Upper lobe of left lung (tissue), 6 donors: ENCODE measurements at regions not wholly inside any gene's neighbourhood (a gene's known extent, or its start where the extent isn't known, plus 50 kb on each side); places are given as distances from the start of the nearest gene placed in this dataset.

Experiments
- ATAC-seq, 2 donors: fragments of 200-7000 bp; cut with Tn5 transposase; one replicate each; pipeline ENCODE4 v1.9.1; 2022; ENCODE audit warnings: mild to moderate bottlenecking in 2 of 2, moderate library complexity in 2 of 2; ENCODE audit not compliant: low FRiP score in 2 of 2
- DNase-seq, 2 donors: peaks; one replicate each; pipeline ENCODE4 v3.0.0-alpha.2; 2019 to 2020
- H3K27ac ChIP-seq, 4 donors: fragments of 200-600 bp; sonication (generic); one replicate each; pipeline ENCODE4 v1.5.1; 2016 to 2019
- H3K27me3 ChIP-seq, 4 donors: fragments of 200-600 bp; sonication (generic); one replicate each; pipeline ENCODE4 v1.5.1; 2017 to 2019
- H3K36me3 ChIP-seq, 4 donors: fragments of 200-600 bp; sonication (generic); one replicate each; pipeline ENCODE4 v1.5.1; 2016 to 2019
- H3K4me1 ChIP-seq, 4 donors: fragments of 200-600 bp; sonication (generic); one replicate each; pipeline ENCODE4 v1.5.1; 2018 to 2019
- H3K4me3 ChIP-seq, 4 donors: fragments of 200-600 bp; sonication (generic); one replicate each; pipeline ENCODE4 v1.5.1; 2017 to 2019; ENCODE audit warnings: mild to moderate bottlenecking in 2 of 4, moderate library complexity in 1 of 4
- H3K9me3 ChIP-seq, 4 donors: fragments of 200-600 bp; sonication (generic); one replicate each; pipeline ENCODE4 v1.5.1; 2018 to 2019
- CTCF ChIP-seq, 6 experiments: fragments of 450-650 bp in 4 of 6; fragments of 200-600 bp in 2 of 6; sonication (generic) in 2 of 6; IDR thresholded peaks; one replicate each; pipeline ENCODE4 v1.5.1; 2016 to 2019; ENCODE audit warnings: antibody characterized with exemption in 6 of 6
- EP300 ChIP-seq, 4 donors: sonication (generic); formaldehyde crosslinking; IDR thresholded peaks; one replicate each; pipeline ENCODE4 v1.5.1; 2017; ENCODE audit warnings: antibody characterized with exemption in 4 of 4, control low read depth in 2 of 4
- POLR2A ChIP-seq, 4 donors: fragments of 450-650 bp; IDR thresholded peaks; one replicate each; pipeline ENCODE4 v1.5.1; 2016 to 2017; ENCODE audit warnings: antibody characterized with exemption in 4 of 4, mild to moderate bottlenecking in 2 of 4
- POLR2AphosphoS5 ChIP-seq, 2 donors: sonication (generic); formaldehyde crosslinking; IDR thresholded peaks; one replicate each; pipeline ENCODE4 v1.5.1; 2017; ENCODE audit warnings: antibody characterized with exemption in 2 of 2
- WGBS, 2 donors: methylation state at CpG; one replicate each; pipeline ENCODE4 v1.1.5; 2017 to 2018; 5-methylcytosine and 5-hydroxymethylcytosine counted together
- donor health status: DM: no; HTN: no; CAD: no; lungs with moderate emphysema.
- donor health status: DM: no; HTN: yes; CAD: no; lungs with severe emphysema.

GRCh38 chr7:159247910-159248309 is 103.2 kb upstream of the VIPR2 start:
- WGBS, 2 donors: 72 to 88% methylated on average over 2 of the region's 2 CpGs
- Histone ChIP-seq H3K27me3 (no peaks in the 10 kb centered on the region), H3K4me3 (no peak overlapping the region), H3K4me1 (no peaks in the 10 kb centered on the region), H3K9me3 (no peaks in the 10 kb centered on the region), H3K27ac (no peak overlapping the region), H3K36me3 (no peaks in the 10 kb centered on the region)
- no peak for TF ChIP-seq EP300 (IDR thresholded peaks at IDR 0.05)
- no peak for TF ChIP-seq CTCF (IDR thresholded peaks at IDR 0.05)
- DNase-seq: no peak
- ATAC-seq: no peak

GRCh38 chr7:159246702-159247480 is 102.2 kb upstream of the VIPR2 start:
- ATAC-seq (no peak), DNase-seq (no peak)
- no peaks in the 10 kb centered on the region for H3K9me3 ChIP-seq
- H3K36me3 ChIP-seq: no peaks in the 10 kb centered on the region
- no peaks in the 10 kb centered on the region for H3K4me1 ChIP-seq
- TF ChIP-seq CTCF (IDR thresholded peaks at IDR 0.05): no peak
- no peak for TF ChIP-seq EP300 (IDR thresholded peaks at IDR 0.05)
- no peak for TF ChIP-seq POLR2A (IDR thresholded peaks at IDR 0.05)
- TF ChIP-seq POLR2AphosphoS5 (IDR thresholded peaks at IDR 0.05): no peak
- 31 to 43% methylated on average over 2 of the region's 2 CpGs for WGBS, 2 donors
- no peak overlapping the region for H3K4me3 ChIP-seq
- H3K27ac ChIP-seq: no peak overlapping the region
- no peaks in the 10 kb centered on the region for H3K27me3 ChIP-seq

GRCh38 chr7:159240962-159241361 is 96.3 kb upstream of the VIPR2 start:
- no peak overlapping the region for H3K4me3 ChIP-seq
- H3K27ac ChIP-seq: no peak overlapping the region
- no peak for DNase-seq
- no peaks in the 10 kb centered on the region for H3K9me3 ChIP-seq
- no peak for TF ChIP-seq POLR2AphosphoS5 (IDR thresholded peaks at IDR 0.05)
- no peak for TF ChIP-seq EP300 (IDR thresholded peaks at IDR 0.05)
- TF ChIP-seq CTCF (IDR thresholded peaks at IDR 0.05): no peak
- TF ChIP-seq POLR2A (IDR thresholded peaks at IDR 0.05): no peak
- no peaks in the 10 kb centered on the region for H3K4me1 ChIP-seq
- H3K27me3 ChIP-seq: no peaks in the 10 kb centered on the region
- H3K36me3 ChIP-seq: no peaks in the 10 kb centered on the region
- ATAC-seq: no peak
- WGBS, 2 donors: 83 to 89% methylated on average over 4 of the region's 4 CpGs

- no peak for TF ChIP-seq CTCF (IDR thresholded peaks at IDR 0.05)
- TF ChIP-seq EP300 (IDR thresholded peaks at IDR 0.05): no peak
- TF ChIP-seq POLR2A (IDR thresholded peaks at IDR 0.05): no peak
- TF ChIP-seq POLR2AphosphoS5 (IDR thresholded peaks at IDR 0.05): no peak
- Histone ChIP-seq H3K27ac (no peak overlapping the region), H3K4me3 (no peak overlapping the region), H3K4me1 (no peaks in the 10 kb centered on the region), H3K9me3 (no peaks in the 10 kb centered on the region), H3K27me3 (no peaks in the 10 kb centered on the region), H3K36me3 (no peaks in the 10 kb centered on the region)
- DNase-seq (no peak), ATAC-seq (no peak)
Observed at GRCh38 chr7:159239028-159239427, 94.4 kb upstream of the VIPR2 start.

- H3K9me3 ChIP-seq: no peaks in the 10 kb centered on the region
- no peaks in the 10 kb centered on the region for H3K36me3 ChIP-seq
- no peaks in the 10 kb centered on the region for H3K27me3 ChIP-seq
- no peak for TF ChIP-seq POLR2A (IDR thresholded peaks at IDR 0.05)
- no peak for TF ChIP-seq POLR2AphosphoS5 (IDR thresholded peaks at IDR 0.05)
- TF ChIP-seq CTCF (IDR thresholded peaks at IDR 0.05): no peak
- no peak for TF ChIP-seq EP300 (IDR thresholded peaks at IDR 0.05)
- H3K4me3 ChIP-seq: no peak overlapping the region
- 50 to 64% methylated on average over 1 of the region's 1 CpG for WGBS, 2 donors
- no peak overlapping the region for H3K27ac ChIP-seq
- no peak for ATAC-seq
- H3K4me1 ChIP-seq: no peaks in the 10 kb centered on the region
- no peak for DNase-seq
Observed at GRCh38 chr7:159238541-159238940, 93.9 kb upstream of the VIPR2 start.
